SK-N-SH (cell line): ENCODE measurements at regions not wholly inside any gene's neighbourhood (a gene's known extent, or its start where the extent isn't known, plus 50 kb on each side); places are given as distances from the start of the nearest gene placed in this dataset.

Source experiments
- EZH2phosphoT487 ChIP-seq: fragments of 200-600 bp; sonication (generic); IDR thresholded peaks from 2 replicates; pipeline ENCODE4 v1.6.1; 2017; ENCODE audit warnings: low read depth, mixed run types, mild to moderate bottlenecking, antibody characterized with exemption, moderate library complexity, borderline replicate concordance
- MXI1 ChIP-seq: IDR thresholded peaks from 2 replicates; pipeline ENCODE4 v1.6.1; 2012; ENCODE audit warnings: mild to moderate bottlenecking, low read depth, low read length, improper control_type of control experiment
- POLR2AphosphoS5 ChIP-seq: IDR thresholded peaks from 2 replicates; pipeline ENCODE4 v1.6.1; 2012; ENCODE audit warnings: low read depth, low read length
- TF ChIP-seq, protein P1 (sequence below): fragments of 200-600 bp; sonication (generic); IDR thresholded peaks from 2 replicates; pipeline ENCODE4 v1.6.1; 2017; ENCODE audit warnings: antibody characterized with exemption, mild to moderate bottlenecking, moderate library complexity
- TF ChIP-seq, protein P2 (sequence below): fragments of 150-350 bp; IDR thresholded peaks from 2 replicates; pipeline ENCODE4 v1.6.1; 2017; ENCODE audit warnings: antibody characterized with exemption, low read length, low read depth, borderline replicate concordance

DNA sequence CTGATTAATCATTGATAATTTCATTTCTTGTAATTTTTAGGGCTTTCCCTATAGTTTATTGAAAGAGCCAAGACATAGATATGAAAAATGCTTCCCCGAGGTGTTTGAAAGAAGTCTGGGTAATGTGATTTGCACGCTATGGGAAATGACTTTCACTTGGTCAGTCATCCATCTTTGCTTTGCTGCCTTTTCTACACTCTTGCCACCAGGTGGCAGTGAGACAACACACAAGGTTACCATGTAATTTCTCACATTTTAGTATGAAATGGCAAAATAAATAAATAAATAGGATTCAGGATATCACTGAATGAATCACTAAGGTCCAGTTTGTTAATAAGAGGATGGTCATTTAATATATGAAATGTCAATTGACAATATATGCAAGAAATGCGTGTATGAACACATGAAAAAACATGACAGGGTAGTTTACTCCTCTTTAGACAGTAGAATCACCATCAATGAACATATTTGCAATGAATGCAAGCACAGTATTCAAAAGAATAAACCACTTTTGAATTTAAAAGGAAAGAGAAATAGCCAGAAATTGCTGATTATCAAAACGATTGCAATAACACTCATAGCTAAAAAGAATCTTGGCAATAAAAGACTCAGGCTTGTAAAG, 52.2 kb upstream of the KCNH7 start:
- TF ChIP-seq, protein P1, sequence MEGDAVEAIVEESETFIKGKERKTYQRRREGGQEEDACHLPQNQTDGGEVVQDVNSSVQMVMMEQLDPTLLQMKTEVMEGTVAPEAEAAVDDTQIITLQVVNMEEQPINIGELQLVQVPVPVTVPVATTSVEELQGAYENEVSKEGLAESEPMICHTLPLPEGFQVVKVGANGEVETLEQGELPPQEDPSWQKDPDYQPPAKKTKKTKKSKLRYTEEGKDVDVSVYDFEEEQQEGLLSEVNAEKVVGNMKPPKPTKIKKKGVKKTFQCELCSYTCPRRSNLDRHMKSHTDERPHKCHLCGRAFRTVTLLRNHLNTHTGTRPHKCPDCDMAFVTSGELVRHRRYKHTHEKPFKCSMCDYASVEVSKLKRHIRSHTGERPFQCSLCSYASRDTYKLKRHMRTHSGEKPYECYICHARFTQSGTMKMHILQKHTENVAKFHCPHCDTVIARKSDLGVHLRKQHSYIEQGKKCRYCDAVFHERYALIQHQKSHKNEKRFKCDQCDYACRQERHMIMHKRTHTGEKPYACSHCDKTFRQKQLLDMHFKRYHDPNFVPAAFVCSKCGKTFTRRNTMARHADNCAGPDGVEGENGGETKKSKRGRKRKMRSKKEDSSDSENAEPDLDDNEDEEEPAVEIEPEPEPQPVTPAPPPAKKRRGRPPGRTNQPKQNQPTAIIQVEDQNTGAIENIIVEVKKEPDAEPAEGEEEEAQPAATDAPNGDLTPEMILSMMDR = peak; percentile 89
- TF ChIP-seq MXI1 (no peak), POLR2AphosphoS5 (no peak), EZH2phosphoT487 (no peak)
- TF ChIP-seq, protein P2, sequence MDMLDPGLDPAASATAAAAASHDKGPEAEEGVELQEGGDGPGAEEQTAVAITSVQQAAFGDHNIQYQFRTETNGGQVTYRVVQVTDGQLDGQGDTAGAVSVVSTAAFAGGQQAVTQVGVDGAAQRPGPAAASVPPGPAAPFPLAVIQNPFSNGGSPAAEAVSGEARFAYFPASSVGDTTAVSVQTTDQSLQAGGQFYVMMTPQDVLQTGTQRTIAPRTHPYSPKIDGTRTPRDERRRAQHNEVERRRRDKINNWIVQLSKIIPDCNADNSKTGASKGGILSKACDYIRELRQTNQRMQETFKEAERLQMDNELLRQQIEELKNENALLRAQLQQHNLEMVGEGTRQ = no peak
